HFFc6 (cell line): ENCODE measurements at regions not wholly inside any gene's neighbourhood (a gene's known extent, or its start where the extent isn't known, plus 50 kb on each side); places are given as distances from the start of the nearest gene placed in this dataset.

Source experiments
- DNase-seq: peaks from one replicate; pipeline ENCODE4 v3.0.0-alpha.2; 2018
- H3K27ac Mint-ChIP-seq: 2 replicates; pipeline ENCODE4 v1.8.0; 2020; ENCODE audit warnings: mild to moderate bottlenecking, mixed read lengths
- H3K27me3 Mint-ChIP-seq: 2 replicates; pipeline ENCODE4 v1.8.0; 2021; ENCODE audit warnings: mild to moderate bottlenecking, moderate library complexity, mixed read lengths; ENCODE audit not compliant: insufficient read depth
- H3K36me3 Mint-ChIP-seq: 2 replicates; pipeline ENCODE4 v1.8.0; 2021; ENCODE audit warnings: low read depth, mixed read lengths
- H3K4me1 Mint-ChIP-seq: 2 replicates; pipeline ENCODE4 v1.8.0; 2020; ENCODE audit warnings: low read depth, mixed read lengths
- H3K4me3 Mint-ChIP-seq: 2 replicates; pipeline ENCODE4 v1.8.0; 2020; ENCODE audit warnings: mild to moderate bottlenecking, moderate library complexity, mixed read lengths
- H3K9me3 Mint-ChIP-seq: 2 replicates; pipeline ENCODE4 v1.8.0; 2020; ENCODE audit warnings: mild to moderate bottlenecking, mixed read lengths
- CTCF ChIP-seq: fragments of 200-600 bp; sonication (generic); IDR thresholded peaks from 2 replicates; pipeline ENCODE4 v1.5.0; 2021; ENCODE audit warnings: antibody characterized with exemption, mild to moderate bottlenecking

GRCh38 chr2:234569776-234570430 lies 73.0 kb upstream of the ARL4C start:
- Mint-ChIP-seq H3K27me3 (peaks cover 3% of the 10 kb centered on the region), H3K4me1 (peaks cover 13% of the 10 kb centered on the region)

GRCh38 chr2:234566622-234567021 lies 69.7 kb upstream of the ARL4C start:
- no peak for DNase-seq
- Mint-ChIP-seq H3K36me3 (no peaks in the 10 kb centered on the region; the same call in 1 of the 2 replicates), H3K9me3 (no peaks in the 10 kb centered on the region; the same call in 1 of the 2 replicates), H3K27ac (no peak overlapping the region), H3K27me3 (peaks cover 1% of the 10 kb centered on the region), H3K4me1 (peaks cover 15% of the 10 kb centered on the region), H3K4me3 (no peak overlapping the region)
- no peak for TF ChIP-seq CTCF

More at GRCh38 chr2:234569776-234570430, 73.0 kb upstream of the ARL4C start:
- no peak overlapping the region for H3K4me3 Mint-ChIP-seq
- DNase-seq, result no peak
- TF ChIP-seq CTCF, result no peak
- no peaks in the 10 kb centered on the region for H3K36me3 Mint-ChIP-seq
- H3K27ac Mint-ChIP-seq, result no peak overlapping the region
- H3K9me3 Mint-ChIP-seq, result no peaks in the 10 kb centered on the region

- Mint-ChIP-seq H3K9me3 (no peaks in the 10 kb centered on the region; the same call in 1 of the 2 replicates), H3K4me3 (no peak overlapping the region), H3K36me3 (no peaks in the 10 kb centered on the region; the same call in 1 of the 2 replicates), H3K4me1 (peaks cover 12% of the 10 kb centered on the region), H3K27ac (no peak overlapping the region), H3K27me3 (peaks cover 1% of the 10 kb centered on the region)
- no peak for TF ChIP-seq CTCF
- no peak for DNase-seq
Measured at GRCh38 chr2:234565842-234566619, 69.2 kb upstream of the ARL4C start.

GRCh38 chr2:234565201-234565600 lies 68.3 kb upstream of the ARL4C start:
- DNase-seq, result no peak
- no peak overlapping the region for H3K4me3 Mint-ChIP-seq
- TF ChIP-seq CTCF, result no peak

GRCh38 chr2:234564699-234565098 lies 67.8 kb upstream of the ARL4C start:
- no peaks in the 10 kb centered on the region; the same call in 1 of the 2 replicates for H3K9me3 Mint-ChIP-seq
- TF ChIP-seq CTCF, result peak; percentile 69

More at GRCh38 chr2:234565201-234565600, 68.3 kb upstream of the ARL4C start:
- no peaks in the 10 kb centered on the region; the same call in 1 of the 2 replicates for H3K36me3 Mint-ChIP-seq
- peaks cover 1% of the 10 kb centered on the region for H3K27me3 Mint-ChIP-seq
- no peak overlapping the region for H3K27ac Mint-ChIP-seq
- peaks cover 12% of the 10 kb centered on the region for H3K4me1 Mint-ChIP-seq
- no peaks in the 10 kb centered on the region; the same call in 1 of the 2 replicates for H3K9me3 Mint-ChIP-seq

More at GRCh38 chr2:234564699-234565098, 67.8 kb upstream of the ARL4C start:
- Mint-ChIP-seq H3K27me3 (no peaks in the 10 kb centered on the region; the same call in none of the 2 replicates), H3K27ac (no peak overlapping the region), H3K36me3 (no peaks in the 10 kb centered on the region; the same call in 1 of the 2 replicates), H3K4me3 (no peak overlapping the region), H3K4me1 (peaks cover 12% of the 10 kb centered on the region)
- peak; percentile 51 for DNase-seq
